ENCODE measurements at regions not wholly inside any gene's neighbourhood (a gene's known extent, or its start where the extent isn't known, plus 50 kb on each side); places are given as distances from the start of the nearest gene placed in this dataset.
"Not testable (repeated sequence)": the region's sequence is repeated elsewhere in the genome, so short reads cannot be mapped to it uniquely, and the experiment has no call there.

DNA sequence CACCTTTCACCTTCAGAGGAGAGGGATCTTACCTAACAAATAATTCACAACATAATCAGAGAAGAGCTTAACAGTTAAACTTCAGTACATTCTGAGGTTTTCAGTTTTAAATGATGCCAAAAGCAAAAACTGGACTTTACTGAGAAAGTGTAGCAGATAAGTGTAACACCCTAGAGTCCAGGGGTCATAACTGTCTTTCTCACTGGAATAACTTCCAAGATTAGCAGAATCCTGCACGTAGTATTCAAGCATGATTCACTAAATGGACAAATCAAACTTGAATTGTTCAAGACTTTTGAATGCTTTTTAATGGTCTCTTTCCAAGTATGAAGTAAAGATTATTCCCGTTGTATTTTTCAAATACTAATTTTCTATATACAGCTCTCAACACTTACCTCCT lies 180.1 kb upstream of the NREP start:
- no peak for DNase-seq

DNA sequence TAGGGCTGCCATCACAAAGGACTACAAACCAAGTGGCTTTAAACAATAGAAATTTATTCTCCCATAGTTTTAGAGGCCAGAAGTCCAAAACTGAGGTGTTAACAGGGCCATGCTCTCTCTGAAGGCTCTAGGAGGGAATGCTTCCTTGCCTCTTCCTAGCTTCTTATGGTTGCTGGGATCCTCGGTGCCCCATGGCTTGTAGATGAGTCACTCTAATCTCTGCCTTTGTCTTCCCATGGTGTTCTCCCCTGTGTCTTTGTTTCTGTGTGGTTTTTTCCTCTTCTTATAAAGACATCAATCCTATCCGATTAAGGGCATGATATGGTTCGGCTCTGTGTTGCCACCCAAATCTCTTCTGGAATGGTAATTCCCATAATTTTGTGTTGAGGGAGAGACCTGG lies 178.8 kb upstream of the NREP start:
- DNase-seq, result no peak

DNA sequence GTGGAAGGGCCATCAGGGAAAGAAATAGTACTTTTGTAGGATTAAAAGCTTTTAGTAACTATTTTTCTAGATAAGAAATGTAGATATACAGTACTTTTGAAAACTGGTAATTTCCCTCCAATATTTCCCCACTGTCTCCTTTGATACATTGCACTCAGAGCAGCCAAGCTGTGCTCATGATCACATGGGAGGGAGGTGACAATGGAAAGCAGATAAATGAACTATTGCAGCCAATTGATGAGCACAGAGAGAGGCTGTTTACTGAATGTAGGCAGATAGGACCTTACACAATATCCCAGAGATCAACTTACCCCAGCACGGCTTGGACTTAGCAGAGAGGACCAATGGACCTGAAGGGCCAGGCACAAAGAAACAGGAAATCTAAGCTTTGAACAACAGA lies 178.0 kb upstream of the NREP start:
- no peak for DNase-seq

DNA sequence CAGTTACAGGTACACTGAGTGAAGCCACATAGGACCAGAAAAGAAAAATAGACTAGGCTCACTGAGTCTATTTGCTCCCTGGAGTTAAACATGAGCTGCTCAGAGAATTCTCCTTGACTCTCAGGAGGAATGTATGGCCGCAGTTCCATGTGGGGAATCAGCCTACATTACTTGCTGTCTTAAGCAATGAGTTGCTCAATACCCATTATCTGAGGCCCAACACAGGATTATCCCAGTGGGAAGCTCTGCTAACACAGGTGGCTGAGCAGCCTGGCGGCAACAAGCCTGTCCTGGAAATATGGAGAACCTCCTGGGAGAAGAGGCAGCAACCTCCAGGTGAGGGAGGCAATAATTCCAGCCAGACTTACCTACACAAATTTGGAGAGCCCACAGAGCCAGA lies 177.5 kb upstream of the NREP start:
- no peak for DNase-seq

DNA sequence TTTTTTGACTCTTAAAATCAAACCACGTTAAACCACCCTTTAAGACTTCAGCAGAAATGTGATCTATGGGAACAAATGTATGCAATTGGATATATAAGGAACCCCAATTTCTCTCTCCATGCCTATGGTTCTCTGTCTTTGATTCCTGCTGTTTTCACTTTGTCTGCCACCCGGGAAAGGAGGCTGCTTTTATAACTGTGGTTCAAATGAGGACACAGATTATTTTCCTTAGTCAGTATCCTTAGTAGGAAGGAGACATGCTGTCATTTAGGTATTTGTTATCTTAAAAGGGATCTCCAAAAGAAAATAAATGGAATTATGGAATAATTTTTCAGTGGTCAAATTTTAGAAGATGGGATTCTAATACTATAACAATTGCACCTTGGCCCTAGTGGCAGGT lies 176.1 kb upstream of the NREP start:
- no peak for DNase-seq

DNA sequence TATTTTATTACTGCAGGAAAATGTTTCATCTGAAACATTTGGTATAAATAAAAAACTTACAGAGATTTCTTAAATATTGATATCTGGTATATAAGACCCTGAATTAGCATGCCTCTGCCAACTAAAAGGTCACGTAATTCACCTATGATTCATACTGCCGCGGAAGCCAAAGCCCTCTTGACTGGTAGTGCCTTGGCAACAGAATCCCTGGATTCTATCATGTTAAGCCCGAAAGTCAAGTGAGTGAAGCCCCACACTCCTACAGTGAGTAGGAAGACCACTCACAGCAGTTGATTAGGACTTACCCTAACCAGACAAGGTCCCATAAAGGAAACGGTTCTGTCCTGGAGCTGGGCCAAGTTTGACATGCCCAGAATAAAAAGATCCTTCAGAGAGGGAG lies 175.6 kb upstream of the NREP start:
- no peak for DNase-seq

DNA sequence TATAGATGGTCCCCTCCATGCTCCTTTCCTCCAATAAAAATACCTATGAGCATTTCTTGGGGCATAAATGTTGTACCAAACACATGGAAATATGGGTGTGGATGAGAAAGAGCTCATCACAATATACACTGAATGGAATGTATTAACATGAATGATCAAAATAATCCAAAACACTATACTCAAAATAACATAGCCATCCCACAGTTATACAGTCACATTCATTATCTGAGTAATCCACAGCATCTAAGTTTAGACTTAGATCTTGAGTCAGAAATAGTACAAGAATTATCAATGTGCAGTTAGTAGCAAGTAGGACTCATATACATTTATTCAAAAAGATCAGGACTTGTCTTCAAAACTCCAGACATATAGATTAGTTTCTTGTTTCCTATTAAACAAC lies 175.2 kb upstream of the NREP start:
- no peak for DNase-seq

DNA sequence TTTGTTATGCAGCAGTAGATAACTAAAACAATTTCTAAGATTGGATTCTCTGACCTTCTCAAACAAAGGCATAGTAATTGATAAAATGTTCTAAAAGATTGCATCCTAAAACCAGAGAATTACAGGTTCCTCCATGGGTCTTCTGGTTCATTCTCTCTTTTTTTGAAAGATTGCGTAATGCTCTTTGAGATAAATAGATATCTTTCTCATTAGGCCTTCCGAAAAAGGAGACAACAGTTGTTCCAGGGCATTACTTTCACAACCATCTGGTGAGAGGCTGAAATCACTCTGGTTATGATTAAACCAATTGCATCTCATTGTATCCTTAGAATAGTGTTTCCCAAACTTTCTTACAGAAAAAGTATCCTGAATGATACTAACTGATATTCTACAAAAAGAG lies 174.7 kb upstream of the NREP start:
- peak; percentile 37 for DNase-seq

DNA sequence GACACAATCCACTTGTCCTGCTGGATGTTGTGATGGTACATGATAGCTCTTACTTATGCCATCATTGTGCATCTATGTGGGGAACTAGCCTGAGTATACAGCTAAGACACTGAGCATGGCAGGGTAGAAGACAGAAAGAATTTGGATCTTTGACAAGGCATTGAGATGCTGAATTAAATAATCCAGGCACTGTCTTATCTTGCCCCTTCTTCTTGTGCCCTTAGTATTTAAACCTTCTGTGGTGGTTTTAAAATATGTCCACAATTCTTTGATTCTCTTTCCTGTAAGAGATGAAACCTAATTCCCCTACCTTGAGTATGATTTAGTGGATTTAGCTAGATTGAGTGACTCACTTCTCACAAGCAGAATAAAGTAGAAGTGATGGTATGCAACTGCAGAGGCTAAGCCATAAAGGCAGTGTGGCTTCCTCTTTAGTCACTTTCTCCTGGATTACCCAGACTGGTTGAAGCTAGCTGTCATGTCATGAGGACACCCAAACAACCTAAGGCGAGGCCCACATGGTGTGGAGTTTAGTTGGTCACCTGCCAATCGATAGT lies 174.0 kb upstream of the NREP start:
- DNase-seq, result no peak

DNA sequence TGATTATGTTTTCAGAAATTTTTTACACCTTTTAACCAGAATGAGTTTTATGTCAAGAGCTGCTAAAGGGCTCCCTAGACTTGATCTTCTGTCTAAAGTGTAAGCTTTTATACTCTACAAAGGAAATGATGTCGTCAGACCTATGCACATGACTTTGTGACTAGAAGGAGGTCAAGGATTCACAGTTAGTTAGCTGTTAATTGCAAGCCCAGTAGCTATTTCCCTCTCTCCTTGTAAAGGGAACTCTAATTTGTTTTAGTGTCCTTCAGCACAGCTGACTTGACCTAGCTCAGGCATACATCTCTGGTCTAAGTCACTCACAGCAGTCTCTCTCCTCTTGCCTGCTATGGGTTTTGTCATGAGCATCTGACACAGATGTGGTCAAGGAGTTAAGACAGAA lies 173.5 kb upstream of the NREP start:
- peak; percentile 19 for DNase-seq

DNA sequence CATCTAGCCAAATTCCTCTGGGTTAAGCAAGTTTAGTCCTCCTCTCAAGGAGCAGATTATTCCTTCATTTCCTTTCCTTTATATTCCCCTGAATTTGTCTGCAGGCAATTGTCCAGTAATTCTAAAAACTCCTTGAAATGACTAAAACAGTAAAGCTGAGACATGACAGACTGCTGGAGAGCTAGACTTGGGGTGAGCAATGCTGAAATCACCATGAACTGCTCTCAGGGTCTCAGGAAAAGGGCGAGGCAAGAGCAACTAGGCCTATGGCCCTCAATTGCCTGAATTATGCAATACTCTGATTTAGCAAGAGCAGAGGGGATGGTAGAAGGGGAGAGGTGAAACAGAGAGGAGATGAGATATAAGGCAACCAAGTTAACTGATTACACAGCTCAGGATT lies 172.9 kb upstream of the NREP start:
- peak; percentile 47 for DNase-seq

DNA sequence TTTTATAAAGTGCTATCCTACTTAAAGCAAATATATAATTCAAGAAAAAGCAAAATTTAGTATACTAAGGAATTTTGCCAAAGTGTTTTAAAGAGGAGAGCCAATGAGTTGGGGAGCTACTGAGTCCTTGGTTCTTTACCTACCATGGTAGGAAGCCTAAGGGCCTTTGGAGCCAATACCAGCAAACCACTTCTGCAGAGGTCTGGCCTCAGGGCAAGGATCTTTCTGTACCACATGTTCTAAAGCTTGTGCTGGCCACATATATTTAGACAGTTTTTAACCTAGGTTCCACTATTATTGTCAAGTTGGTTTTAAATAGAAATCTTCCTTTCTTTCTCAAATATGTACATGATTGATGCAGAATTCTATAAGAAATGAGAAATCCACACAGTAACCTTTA lies 172.3 kb upstream of the NREP start:
- no peak for DNase-seq

DNA sequence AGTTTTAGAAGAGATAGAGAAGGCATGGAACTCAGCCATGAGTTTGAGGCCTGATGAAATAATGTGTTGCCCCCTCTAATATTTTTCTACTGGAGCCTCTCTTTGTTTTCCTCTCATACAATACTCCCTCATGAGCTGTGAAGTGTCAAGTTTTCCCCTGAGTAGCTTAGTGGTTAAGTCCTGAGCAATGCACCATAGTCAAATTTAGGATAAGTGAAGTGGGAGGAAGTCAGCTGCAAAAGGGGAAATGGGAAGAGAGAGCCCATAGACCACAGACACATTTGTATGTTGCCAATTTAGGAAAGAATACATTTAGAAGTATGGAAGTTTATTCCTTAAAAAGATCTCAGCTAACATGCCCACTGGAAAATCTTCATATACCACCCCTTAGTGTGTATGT lies 171.5 kb upstream of the NREP start:
- no peak for DNase-seq

DNA sequence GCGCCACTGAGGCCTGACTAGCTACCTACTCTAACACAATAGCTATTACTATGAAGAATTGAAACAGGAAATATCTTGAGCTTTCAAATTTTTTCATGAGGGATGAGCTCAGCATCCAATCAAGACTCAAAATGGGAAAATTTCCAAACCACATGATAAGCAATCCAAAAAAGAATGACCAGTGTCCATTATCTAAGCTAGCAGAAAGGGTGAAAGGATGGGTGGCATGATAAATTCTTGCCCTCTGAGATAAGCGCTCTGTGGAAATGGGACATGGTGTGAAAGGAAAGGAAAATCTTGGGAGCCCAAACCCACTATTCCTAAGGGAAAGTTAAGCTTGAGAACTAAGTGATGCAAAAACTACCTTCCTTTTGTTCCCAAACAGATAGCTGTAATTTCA lies 170.2 kb upstream of the NREP start:
- no peak for DNase-seq

DNA sequence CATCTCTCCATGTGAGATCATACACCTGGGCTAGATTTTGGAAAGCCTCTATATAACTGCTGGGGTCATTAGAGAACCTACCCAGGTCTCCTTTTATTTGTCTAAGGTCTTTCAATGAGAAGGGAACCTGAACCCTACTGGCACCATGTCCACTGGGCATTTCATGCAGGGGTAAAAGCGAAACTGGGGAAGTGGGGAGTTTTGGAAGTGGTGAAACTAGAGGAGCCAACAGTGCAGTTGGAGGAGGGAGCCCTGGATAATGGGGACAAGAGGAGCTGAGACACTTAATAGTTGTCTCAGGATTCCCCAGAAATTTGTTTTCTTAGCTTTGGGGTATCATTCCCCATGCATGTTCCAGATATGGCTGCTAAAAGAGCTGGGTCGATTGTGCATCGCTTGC lies 169.0 kb upstream of the NREP start:
- no peak for DNase-seq

DNA sequence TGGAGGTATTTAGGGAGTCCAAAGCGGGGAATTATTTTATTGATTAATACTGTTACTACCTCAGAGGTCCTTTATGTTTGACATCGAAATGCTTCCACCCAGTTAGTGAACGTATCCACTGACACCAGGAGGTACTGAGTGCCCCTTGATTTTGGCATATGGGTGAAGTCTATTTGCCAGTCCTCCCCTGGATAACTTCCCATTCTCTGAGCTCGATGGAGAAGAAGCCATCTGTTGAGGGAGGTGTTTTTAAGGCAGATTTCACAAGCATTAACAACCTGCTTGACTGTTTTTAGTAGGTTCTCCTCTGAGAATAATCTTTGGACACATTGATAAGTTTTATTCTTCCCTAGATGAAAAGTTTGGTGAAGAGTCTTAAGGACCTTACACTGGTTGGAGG lies 165.3 kb upstream of the NREP start:
- no peak for DNase-seq

DNA sequence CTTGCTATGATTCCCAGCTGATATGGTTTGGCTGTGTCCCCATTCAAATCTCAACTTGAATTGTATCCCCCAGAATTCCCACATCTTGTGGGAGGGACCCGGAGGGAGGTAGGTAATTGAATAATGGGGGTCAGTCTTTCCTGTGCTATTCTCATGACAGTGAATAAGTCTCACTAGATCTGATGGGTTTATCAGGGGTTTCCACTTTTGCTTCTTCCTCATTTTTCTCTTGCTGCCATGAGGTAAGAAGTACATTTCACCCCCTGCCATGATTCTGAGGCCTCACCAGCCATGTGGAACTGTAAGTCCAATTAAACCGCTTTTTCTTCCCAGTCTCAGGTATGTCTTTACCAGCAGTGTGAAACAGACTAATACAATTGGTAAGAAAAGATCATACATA lies 164.7 kb upstream of the NREP start:
- not testable (repeated sequence) for DNase-seq

DNA sequence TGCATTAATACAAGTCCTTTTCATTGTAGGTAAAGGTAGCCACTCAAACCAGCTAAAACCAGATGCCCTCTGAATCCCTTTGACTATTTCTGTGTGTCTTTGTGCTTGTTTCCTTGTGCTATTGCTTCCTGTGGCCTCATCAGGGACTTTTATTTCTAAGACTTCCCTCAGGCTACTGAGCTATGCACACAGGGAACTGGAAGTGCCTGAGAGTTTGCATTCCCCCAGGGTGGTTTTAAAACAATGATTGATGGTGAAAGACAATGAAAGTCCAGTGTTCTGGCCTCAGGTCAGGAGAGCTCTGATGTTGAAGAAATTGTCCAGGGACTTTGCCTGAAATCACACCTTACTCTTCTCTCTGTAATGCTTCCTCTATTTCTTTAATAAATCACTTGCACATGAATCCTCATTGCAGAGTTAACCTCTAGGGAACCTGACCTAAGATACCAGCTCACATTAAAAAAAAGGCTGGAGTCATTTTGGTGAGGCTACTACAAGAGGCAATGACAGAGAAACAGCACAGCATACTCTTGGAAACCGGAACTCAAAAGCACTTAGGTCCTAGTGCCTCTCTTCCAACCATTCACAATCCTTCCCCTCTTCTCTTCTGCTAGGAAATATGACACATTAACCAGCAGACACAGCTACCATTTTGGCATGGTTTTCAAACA lies 158.1 kb upstream of the NREP start:
- DNase-seq, result no peak

DNA sequence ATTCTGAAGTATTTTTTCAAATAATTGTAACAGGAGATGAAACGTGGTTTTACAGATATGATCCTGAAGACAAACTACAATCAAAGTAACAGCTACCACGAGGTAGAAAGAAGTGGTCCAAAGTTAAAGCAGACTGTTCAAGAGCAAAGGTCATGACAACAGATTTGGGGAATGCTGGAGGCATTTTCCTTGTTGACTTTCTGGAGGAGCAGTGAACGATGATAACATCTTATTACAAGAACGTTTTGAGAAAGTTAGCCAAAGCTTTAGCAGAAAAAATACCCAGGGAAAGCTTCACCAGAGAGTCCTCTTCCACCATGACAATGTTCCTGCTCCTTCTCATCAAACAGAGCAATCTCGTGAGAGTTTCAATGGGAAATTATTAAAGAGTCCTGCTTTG lies 145.4 kb upstream of the NREP start:
- DNase-seq, result no peak

DNA sequence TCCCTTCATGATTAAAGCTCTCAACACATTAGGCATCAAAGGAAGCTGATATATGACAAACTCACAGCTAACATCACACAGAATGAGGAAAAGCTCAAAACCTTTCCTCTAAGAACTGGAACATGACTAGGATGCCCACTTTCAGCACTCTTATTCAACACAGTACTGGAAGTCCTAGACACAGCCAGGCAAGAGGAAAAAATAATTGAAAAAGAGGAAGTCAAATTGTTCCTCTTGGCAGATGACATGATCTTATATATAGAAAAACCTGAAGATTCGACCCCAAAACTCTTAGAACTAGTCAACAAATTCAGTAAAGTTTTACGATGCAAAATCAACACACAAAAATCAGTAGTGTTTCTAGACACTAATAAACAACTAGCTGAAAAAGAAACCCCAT lies 144.3 kb upstream of the NREP start:
- DNase-seq, result peak; percentile 18

DNA sequence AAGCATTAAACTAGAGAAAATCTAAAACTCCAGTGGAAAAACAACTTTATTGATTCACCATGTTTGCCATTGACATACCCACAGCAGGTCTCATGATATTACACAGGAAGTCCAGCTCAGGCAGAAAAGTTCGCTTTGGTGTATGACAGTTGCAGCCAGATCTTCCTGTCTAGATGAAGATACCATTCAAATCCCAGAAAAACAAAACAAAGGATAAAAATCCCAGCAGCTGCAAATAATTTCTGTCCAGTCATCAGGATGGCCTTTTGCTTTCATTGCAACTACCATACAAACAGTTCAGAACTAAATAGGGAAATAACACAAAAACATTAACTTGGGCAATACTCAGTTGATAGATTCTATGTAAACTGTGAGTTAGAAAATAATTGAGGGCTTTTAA lies 136.0 kb upstream of the NREP start:
- no peak for DNase-seq

DNA sequence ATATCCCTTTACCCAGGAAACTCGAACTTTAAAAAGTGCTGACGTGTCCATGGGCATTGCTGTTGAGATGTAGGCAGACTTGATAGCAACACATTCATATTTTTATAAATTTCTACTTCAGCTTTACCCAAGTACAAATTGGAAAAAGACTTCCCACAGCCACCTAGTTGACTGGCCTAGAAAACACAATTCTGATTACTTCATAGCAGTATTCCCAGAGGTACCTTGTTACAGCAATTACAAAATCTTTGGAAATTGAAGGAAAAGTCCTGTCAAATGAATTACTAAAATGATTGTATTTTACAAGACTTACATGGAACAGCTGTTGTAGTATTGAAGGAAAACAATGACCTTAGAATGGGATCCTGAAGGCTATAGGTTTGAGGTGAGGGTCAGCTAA lies 130.7 kb upstream of the NREP start:
- no peak for DNase-seq

DNA sequence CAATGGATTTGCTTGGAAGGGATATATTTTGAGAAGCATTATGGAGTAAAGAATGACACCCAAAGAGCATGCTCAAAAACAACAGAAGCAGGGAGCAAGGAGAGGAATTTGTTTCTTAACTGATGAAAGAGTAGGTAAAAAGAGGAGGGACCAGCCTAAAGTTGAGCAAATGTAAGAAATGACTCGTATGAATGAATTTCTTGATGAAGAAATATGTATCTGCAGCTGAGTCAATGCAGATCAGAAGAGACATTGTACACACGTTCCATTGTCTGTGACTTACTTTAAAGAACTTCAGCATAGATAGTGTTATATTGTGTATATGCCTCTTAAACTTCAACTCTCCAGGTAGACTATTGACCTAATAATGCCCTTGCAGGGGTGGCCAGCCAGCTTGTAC lies 112.7 kb upstream of the NREP start:
- DNase-seq, result no peak

DNA sequence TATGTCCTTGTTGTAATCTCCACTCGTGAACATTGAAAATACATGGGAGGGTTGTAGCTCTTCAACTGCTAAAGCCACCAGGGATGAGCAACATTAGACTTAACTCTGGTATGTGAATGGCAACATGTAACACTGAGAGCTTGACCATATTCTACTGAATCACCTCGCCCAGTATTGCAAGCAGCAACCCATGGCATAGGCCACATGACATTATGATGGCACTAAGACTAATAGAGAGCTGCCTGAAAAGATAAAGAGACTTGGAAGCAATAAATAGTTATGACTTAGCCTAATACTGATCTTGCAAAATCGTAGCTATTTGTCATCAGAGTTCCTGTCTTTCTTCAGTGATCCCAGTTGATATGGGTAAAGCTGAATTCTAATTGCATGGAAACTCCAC lies 108.4 kb upstream of the NREP start:
- no peak for DNase-seq

DNA sequence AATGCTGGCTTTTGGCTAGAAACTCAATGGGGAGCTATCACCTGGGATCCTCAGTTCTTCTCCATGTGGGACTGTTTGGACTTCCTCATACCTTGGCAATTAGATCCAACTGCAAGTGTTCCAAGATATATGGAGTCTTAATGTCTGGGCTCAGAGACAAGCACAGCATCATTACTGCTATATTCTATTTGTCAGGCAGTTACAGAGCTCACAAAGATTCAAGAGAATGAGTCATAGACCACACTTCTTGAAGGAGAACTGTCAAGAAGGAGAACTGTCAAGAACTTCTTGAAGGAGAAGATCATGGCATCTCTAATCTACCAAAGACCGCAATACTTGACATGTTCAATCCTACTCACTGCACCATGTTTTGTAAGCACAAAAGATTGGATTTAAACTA lies 106.8 kb upstream of the NREP start:
- DNase-seq, result no peak
